ENCODE measurements at regions not wholly inside any gene's neighbourhood (a gene's known extent, or its start where the extent isn't known, plus 50 kb on each side); places are given as distances from the start of the nearest gene placed in this dataset.

GRCh38 chr5:57422993-57423392 is 59.6 kb downstream of the ACTBL2 start:
- H3K27me3 Mint-ChIP-seq (ENCODE audit: low read depth): no peaks in the 10 kb centered on the region
- no peak for DNase-seq (ENCODE audit: low spot score)

GRCh38 chr5:57422341-57422740 is 60.3 kb downstream of the ACTBL2 start:
- ChIA-PET CTCF (no interaction called here), POLR2A (interaction anchor here (0.8 kb wide), 1 partner anchor 11 kb away, joined by 3 read pairs; no protein-coding TSS in a partner anchor)
- H3K4me1 Mint-ChIP-seq: no peaks in the 10 kb centered on the region
- peaks cover 3% of the 10 kb centered on the region; the same call in 1 of the 2 replicates for H3K9me3 Mint-ChIP-seq
- H3K27ac Mint-ChIP-seq: no peak overlapping the region
- DNase-seq (ENCODE audit: low spot score) (no peak), ATAC-seq (no peak)
- no peaks in the 10 kb centered on the region for H3K27me3 Mint-ChIP-seq (ENCODE audit: low read depth)
- TF ChIP-seq MXD4 (CRISPR knock-in tag; IDR thresholded peaks at IDR 0.05; ENCODE audit: borderline replicate concordance) (no peak), JAZF1 (CRISPR knock-in tag; IDR thresholded peaks at IDR 0.05) (no peak), EMX1 (CRISPR knock-in tag; IDR thresholded peaks at IDR 0.05) (no peak)
- H3K4me3 Mint-ChIP-seq: no peak overlapping the region
- H3K36me3 Mint-ChIP-seq: no peaks in the 10 kb centered on the region

More at GRCh38 chr5:57422993-57423392, 59.6 kb downstream of the ACTBL2 start:
- Mint-ChIP-seq H3K4me1 (no peaks in the 10 kb centered on the region), H3K4me3 (no peak overlapping the region), H3K36me3 (no peaks in the 10 kb centered on the region), H3K9me3 (peaks cover 3% of the 10 kb centered on the region; the same call in 1 of the 2 replicates), H3K27ac (no peak overlapping the region)
- no peak for ATAC-seq
- ChIA-PET POLR2A (interaction anchor here (0.5 to 0.8 kb wide), 2 partner anchors 12 to 188 kb away, joined by 3 read pairs; no protein-coding TSS in a partner anchor), CTCF (no interaction called here)
- TF ChIP-seq ZNF138 (CRISPR knock-in tag; conservative IDR thresholded peaks at IDR 0.05) (no peak), AFF4 (CRISPR knock-in tag; IDR thresholded peaks at IDR 0.05; ENCODE audit: borderline replicate concordance) (no peak), CREM (CRISPR knock-in tag; IDR thresholded peaks at IDR 0.05) (no peak), TP53 (CRISPR knock-in tag; IDR thresholded peaks at IDR 0.05) (no peak), KAT7 (CRISPR knock-in tag; IDR thresholded peaks at IDR 0.05; ENCODE audit: borderline replicate concordance) (no peak), FOXP4 (CRISPR knock-in tag; IDR thresholded peaks at IDR 0.05) (no peak)

- Mint-ChIP-seq H3K4me3 (no peak overlapping the region), H3K36me3 (no peaks in the 10 kb centered on the region), H3K9me3 (peaks cover 3% of the 10 kb centered on the region; the same call in 1 of the 2 replicates), H3K4me1 (peaks cover 9% of the 10 kb centered on the region), H3K27me3 (ENCODE audit: low read depth) (no peaks in the 10 kb centered on the region), H3K27ac (no peak overlapping the region)
- POLR2A ChIA-PET: no interaction called here
- DNase-seq (ENCODE audit: low spot score): no peak
- CTCF ChIA-PET: no interaction called here
- ATAC-seq: no peak
- TF ChIP-seq TP53 (CRISPR knock-in tag; IDR thresholded peaks at IDR 0.05) (no peak), ZNF317 (CRISPR knock-in tag; IDR thresholded peaks at IDR 0.05; ENCODE audit: borderline replicate concordance, low read depth) (no peak), USF1 (CRISPR knock-in tag; IDR thresholded peaks at IDR 0.05) (no peak), TCF7 (CRISPR knock-in tag; IDR thresholded peaks at IDR 0.05; ENCODE audit: low read depth) (no peak), ZNF396 (CRISPR knock-in tag; IDR thresholded peaks at IDR 0.05; ENCODE audit: borderline replicate concordance) (no peak), E2F4 (CRISPR knock-in tag; IDR thresholded peaks at IDR 0.05; ENCODE audit: borderline replicate concordance, low read depth) (no peak), ZNF281 (CRISPR knock-in tag; IDR thresholded peaks at IDR 0.05) (no peak), NR2C2 (CRISPR knock-in tag; IDR thresholded peaks at IDR 0.05) (no peak), ZNF512 (CRISPR knock-in tag; IDR thresholded peaks at IDR 0.05; ENCODE audit: borderline replicate concordance) (no peak), JAZF1 (CRISPR knock-in tag; IDR thresholded peaks at IDR 0.05) (no peak)
These were observed 61.8 kb downstream of the ACTBL2 start for GRCh38 chr5:57420801-57421200.

Measured in WTC11 (cell line).